ENCODE measurements at regions not wholly inside any gene's neighbourhood (a gene's known extent, or its start where the extent isn't known, plus 50 kb on each side); places are given as distances from the start of the nearest gene placed in this dataset.

GRCh38 chr11:20310137-20310536 lies 53.4 kb upstream of the HTATIP2 start:
- no peak for DNase-seq (ENCODE audit: low spot score)
- no peaks in the 10 kb centered on the region for H3K4me1 Mint-ChIP-seq

More at GRCh38 chr11:20310137-20310536, 53.4 kb upstream of the HTATIP2 start:
- Histone ChIP-seq H3K79me2 (replicated peaks; ENCODE audit: insufficient read depth) (no peaks in the 10 kb centered on the region), H3K27ac (ENCODE audit: low read depth) (no peak overlapping the region), H4K20me1 (replicated peaks; ENCODE audit: insufficient read depth) (no peaks in the 10 kb centered on the region), H3K4me1 (ENCODE audit: insufficient read depth) (no peaks in the 10 kb centered on the region), H3K9me2 (ENCODE audit: insufficient read depth) (no peaks in the 10 kb centered on the region), H3K36me3 (ENCODE audit: insufficient read depth) (no peaks in the 10 kb centered on the region), H3F3A (replicated peaks; ENCODE audit: low read depth) (no peaks in the 10 kb centered on the region), H3K4me2 (no peak overlapping the region), H2AFZ (no peak overlapping the region), H3K4me3 (no peak overlapping the region), H3K27me3 (ENCODE audit: insufficient read depth) (no peaks in the 10 kb centered on the region)
- no peak overlapping the region for H3K4me3 Mint-ChIP-seq
- H3K9me3 Mint-ChIP-seq, result no peaks in the 10 kb centered on the region
- no peak for TF ChIP-seq ETS1 (IDR thresholded peaks at IDR 0.05)
- TF ChIP-seq ZNF331 (CRISPR knock-in tag; IDR thresholded peaks at IDR 0.05; ENCODE audit: low read depth), result no peak
- no peak for TF ChIP-seq ZNF114 (CRISPR knock-in tag; IDR thresholded peaks at IDR 0.05)
- no peak for TF ChIP-seq EZH2 (IDR thresholded peaks at IDR 0.05; ENCODE audit: low read depth, unreplicated experiment)
- no peak for TF ChIP-seq CTCF (conservative IDR thresholded peaks at IDR 0.05; ENCODE audit: low read depth in 2 of 2)
- TF ChIP-seq ZNF462 (CRISPR knock-in tag; IDR thresholded peaks at IDR 0.05), result no peak
- no peak for TF ChIP-seq JUNB (IDR thresholded peaks at IDR 0.05; ENCODE audit: unreplicated experiment)
- TF ChIP-seq NANOG (IDR thresholded peaks at IDR 0.05; ENCODE audit: borderline replicate concordance), result no peak
- no peak for TF ChIP-seq STAT1 (IDR thresholded peaks at IDR 0.05; ENCODE audit: unreplicated experiment)
- TF ChIP-seq REST (IDR thresholded peaks at IDR 0.05; ENCODE audit: unreplicated experiment), result no peak
- no peak for TF ChIP-seq CREB1 (CRISPR knock-in tag; IDR thresholded peaks at IDR 0.05; ENCODE audit: low read depth)
- TF ChIP-seq EZH2phosphoT487 (IDR thresholded peaks at IDR 0.05; ENCODE audit: unreplicated experiment), result no peak
- no peak for TF ChIP-seq POLR2AphosphoS5 (IDR thresholded peaks at IDR 0.05; ENCODE audit: low read depth)
- no peak overlapping the region; the same call in 1 of the 2 replicates for H3K27ac Mint-ChIP-seq
- no peaks in the 10 kb centered on the region for H3K36me3 Mint-ChIP-seq (ENCODE audit: low read depth)
- peaks cover 3% of the 10 kb centered on the region for H3K27me3 Mint-ChIP-seq (ENCODE audit: insufficient read depth, low read depth, poor library complexity)
- no peak for ATAC-seq

All from GM23338 (cell line).